ENCODE measurements at regions not wholly inside any gene's neighbourhood (a gene's known extent, or its start where the extent isn't known, plus 50 kb on each side); places are given as distances from the start of the nearest gene placed in this dataset.

DNA sequence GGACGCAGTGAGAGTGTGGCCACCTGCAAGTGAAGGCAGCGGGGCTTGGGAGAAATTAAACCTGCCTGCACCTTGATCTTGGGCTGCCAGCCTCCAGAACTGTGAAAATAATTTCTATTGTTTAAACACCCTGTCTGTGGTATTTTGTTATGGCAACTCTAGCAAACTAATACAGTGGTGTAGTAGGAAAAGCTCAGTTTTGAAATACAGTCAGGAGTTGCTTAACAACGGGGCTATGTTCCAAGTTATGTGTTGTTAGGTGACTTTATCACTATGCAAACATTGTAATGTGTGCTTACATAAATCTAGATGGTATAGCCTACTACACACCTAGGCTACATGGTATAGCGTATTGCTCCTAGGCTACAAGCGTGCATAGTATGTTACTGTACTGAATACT lies 93.4 kb upstream of the FN1 start:
- no peak for DNase-seq

DNA sequence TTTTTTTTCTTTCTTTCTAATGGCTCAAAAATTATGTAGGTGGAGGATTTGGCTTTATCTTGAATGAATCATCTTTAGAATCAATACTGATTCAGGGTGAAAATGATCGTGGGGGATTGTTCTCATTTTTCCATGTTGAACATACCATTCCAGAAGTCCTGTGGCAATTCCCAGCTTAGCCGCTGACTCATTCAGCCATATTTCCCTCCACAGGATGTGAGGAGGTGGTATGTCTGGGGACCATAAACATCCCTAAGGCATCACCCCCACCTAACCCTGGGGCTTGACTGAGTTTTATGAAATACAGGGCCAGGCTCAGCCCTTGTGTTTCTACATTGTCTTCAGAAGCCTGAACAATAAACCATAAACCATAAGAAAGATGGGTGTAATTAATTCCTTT lies 92.7 kb upstream of the FN1 start:
- no peak for DNase-seq

DNA sequence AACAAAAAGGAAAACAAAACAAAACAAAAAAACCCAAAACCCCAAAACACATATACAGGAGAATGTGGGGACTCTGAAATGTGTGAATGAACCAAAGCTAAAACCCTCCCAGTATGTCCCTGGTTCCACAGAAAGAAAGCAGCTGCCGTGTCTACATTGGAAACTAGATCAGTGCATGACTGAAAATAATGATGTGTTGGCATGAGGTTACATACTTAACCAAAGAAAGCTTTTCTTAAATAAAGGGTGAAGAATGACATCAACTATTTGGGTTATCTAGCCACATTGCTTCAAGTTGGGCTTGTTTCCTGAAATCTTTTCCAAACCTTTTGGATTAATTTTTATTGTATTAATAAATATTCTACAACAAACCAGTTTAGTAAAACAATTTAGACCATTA lies 91.9 kb upstream of the FN1 start:
- no peak for DNase-seq

DNA sequence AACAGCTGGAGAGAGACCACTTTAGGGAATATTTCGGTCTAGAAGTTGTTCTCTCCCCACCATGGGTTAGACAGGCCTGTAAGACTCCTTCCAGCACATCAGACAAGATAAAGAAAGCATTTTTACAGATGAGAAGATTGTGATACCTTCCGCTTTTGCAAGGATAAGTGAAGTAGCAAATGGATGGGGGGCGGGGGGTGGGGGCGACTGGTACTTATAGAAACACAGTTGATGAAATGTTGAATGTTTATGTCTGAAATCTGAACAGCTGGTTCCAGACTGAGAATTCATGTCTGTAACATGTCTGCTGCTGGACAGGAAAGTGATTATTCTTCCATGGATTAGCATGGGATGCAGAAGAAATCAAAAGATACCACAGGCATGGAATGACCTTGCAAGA lies 90.5 kb upstream of the FN1 start:
- DNase-seq, result no peak

DNA sequence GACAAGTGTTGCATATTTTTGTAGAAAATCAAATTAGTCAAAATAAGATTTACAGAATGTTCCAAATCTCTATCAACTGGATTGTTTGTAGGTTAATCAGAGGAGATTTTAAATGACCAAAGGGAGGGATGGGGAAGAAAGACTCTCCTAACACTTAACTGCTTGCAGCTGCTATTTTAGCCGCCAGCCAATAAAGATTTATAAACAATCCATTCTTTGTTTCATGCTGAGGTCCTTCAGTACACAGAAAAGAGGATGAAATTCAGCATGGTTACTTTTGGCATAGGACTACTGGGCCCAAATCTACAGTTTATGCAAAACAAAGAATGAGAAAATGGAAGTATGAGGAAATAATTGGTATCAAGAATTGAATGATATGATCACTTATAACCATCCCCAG lies 86.4 kb upstream of the FN1 start:
- no peak for DNase-seq

DNA sequence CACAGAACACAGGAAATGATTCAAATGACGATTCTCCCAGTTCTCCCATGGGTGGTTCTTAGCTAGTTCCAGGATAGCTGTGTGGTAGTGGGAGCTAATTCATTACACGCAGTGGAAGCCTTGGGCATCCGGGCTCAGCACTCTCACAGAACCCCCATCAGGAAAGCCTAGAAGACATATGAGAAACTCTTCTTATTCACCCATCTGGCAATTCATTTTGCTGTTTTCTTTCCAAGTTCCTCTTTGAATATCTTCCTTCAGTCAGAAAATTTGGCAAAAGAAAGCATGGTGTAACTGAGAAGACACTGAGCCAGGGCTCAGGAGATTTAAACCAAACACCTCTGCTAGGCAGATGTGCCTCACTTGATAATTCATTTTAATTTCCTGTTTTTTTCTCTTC lies 85.2 kb upstream of the FN1 start:
- no peak for DNase-seq

DNA sequence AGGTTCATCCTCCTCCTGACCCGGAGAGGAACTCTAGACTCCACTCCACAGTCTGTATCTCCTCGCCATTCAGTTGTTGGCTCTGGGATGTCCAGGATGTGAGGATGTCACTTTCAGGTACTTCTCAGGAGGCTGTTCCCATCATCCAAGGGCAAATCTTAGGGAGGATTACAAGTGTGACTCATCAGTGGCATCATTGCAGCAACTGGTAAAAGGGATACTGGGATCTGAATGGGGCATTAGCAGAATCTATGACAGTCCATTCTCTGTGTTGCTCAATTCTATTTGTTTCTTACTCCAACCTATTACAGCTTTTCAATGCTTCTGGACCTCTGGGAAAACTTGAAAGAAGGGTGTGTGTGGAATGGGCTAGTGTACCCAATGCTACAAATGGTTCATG lies 81.5 kb upstream of the FN1 start:
- DNase-seq, result no peak

DNA sequence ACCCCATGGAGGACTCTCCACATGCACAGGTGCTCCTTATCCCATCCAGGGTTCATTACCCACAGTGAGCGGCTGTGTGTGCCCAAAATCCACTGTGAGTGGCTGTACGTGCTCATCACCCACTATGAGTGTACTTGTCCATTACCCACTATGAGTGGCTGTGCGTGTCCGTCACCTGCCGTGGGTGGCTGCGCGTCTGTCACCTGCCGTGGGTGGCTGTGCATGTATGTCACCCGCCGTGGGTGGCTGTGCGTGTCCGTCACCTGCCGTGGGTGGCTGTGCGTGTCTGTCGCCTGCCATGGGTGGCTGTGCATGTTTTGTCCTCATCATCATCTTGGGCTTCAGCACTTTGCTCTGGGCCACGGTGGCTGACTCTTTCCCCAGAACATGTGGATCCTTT lies 78.6 kb upstream of the FN1 start:
- no peak for DNase-seq

DNA sequence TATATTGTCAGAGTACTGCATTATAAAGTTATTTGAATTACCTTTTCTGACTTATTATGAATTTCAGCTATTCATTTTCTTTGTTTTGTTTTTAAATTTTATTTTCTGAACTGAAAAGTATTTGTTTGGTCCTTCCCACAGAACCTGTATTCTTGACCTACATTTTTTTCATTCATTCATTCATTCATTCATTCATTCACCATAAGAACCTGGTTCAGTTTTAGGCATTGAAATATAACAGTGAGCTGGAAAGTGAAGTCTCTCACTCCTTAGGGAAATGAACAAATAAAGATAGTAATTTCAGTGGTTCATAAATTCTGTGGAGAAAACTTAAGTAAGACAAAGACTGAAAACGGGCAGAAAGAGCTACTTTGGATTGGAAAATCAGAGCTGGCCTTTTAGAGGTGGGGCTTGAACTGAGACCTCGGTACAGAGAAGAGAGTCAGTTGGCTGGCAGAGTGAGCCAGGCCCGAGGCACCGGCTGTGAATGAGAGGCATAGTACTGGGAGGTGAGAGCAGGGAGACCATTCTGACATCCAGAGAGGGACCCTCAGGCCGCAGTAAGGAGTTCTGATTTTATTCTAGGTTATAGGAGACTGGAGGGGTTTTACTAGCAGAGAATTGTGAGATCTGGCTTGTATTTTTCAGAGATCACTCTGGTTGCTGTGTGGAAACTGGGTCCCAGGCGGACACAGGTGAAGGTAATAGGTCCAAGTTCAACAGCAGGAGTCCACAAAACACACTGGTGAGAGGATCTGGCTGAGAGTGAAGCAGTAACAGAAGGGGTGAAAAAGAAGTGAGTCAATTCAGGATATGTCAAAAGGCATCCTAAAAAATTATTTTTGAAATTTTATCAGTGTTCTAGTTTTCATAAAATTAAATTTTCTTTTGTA lies 75.8 kb upstream of the FN1 start:
- DNase-seq, result no peak

DNA sequence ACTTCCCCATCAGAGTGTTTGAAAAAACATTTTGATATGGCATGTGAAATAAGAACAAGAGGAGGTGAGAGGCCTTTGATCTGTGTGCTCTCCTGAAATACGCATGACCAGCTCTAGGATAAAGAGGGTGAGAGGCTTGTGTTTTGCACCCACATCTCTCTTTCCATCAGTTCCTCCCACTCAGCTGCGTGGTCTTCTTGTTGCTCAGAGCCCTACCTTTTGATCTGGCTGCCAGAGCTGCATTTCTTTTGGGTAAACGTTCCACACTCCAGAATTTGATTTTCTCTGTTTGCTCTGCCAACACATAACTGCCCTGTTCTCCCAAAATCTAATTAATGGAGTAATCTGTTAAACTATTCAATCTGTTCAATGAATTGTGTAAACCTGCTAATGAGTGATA lies 72.0 kb upstream of the FN1 start:
- DNase-seq, result no peak

DNA sequence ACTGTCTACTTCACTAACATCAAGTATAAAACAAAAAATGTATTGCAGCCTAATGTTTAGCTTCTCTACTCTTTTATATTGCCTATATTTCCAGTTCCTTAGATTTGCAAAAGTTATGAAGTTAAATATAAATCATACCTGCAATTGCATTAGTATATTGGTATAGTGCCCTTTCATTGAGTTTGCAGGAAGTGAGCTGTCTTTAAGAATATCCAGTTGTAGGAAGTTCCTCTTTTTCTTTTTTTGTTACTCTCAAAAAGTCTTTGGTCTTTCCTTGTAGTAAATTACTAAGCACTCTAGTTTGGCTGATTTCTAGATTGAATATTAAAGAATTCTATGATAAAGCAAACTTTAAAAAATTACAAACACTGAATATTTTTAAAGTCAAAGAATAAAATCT lies 71.3 kb upstream of the FN1 start:
- DNase-seq, result no peak

DNA sequence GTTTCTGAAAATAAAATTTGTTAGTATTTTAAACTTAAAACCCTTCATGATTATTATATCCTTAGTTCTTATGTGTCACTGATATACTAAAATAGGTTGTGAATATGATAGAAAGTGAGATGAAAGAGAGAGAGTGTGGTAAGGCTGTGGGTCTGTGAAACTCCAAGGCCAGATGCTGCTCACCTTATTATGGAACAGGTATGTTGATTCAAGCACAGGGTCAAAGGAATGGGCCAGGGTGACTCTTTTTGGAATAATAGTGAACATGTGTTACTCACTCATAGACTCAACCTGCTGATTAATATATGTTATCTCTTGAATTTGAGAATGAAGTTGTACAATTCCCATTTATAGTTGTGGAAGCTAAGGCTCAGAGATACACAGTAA lies 70.7 kb upstream of the FN1 start:
- DNase-seq, result no peak

DNA sequence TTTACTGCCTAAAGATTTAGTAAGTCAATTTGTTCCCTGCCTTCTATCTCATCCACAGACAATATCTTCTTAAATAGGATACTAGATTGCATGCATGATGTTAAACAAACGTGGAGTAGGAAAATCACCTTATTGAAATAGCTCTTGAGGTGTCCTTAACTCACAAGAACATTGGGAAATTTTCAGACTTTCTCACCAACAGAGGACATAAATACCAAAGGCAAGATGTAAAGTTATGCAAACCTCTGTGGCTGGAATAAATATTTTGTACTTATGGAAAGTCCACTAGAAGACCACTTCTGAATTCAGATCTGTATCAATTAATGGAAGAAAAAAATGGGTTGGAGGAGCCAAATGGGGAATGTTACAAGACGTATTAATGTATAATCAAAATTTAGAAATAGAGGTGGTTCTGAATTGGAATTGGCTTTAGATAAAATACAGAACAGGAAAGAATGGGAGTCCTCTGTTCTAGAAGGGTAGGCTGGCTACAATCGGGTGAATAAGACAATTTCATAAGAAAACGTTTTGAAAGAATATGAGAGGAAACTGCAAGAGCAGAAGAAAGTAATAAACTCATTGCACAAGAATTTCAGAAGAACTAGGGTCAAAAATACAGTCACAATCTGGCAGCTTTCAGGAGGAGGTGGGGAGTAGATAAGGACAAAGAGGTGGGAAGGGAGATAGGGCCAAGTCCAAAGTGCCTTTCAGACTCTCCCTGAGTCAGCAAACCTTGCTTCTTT lies 69.3 kb upstream of the FN1 start:
- no peak for DNase-seq

DNA sequence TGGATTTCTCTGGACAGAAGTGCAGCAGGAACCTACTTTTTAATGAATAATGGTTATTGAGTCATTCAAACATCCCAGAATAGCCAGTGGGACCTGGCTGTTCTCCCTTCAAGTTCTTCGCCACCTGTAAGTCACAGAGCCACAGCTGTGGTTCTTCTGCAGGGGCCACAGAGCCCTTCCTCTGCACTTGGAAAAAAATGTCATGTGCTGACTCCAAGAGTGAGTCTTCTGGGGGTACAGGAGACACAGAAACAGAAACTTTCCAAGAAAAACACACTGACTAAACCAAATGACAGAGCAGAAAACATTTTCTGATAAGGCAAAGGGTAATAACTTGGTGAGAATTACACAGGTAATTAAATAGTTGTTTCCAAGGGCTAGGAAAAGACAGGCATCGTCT lies 68.7 kb upstream of the FN1 start:
- DNase-seq, result no peak

DNA sequence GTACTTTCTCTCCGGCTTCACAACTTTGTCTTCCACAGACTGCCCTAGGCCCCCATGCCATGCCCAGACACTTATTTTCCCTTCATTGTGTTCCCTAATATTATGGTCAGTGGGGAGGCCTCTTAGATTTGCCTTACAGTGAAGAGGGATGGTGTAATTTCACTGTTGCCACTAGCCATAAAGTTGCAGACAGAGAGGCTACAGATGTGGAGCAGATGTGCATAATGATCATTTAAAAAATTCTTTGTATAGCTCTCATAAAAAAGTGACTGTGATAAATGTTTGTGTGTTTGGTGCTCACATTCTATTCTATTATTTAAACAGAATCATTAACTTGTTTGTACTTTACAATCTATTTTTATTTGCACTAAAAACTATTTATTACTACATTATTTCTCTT lies 67.5 kb upstream of the FN1 start:
- no peak for DNase-seq

DNA sequence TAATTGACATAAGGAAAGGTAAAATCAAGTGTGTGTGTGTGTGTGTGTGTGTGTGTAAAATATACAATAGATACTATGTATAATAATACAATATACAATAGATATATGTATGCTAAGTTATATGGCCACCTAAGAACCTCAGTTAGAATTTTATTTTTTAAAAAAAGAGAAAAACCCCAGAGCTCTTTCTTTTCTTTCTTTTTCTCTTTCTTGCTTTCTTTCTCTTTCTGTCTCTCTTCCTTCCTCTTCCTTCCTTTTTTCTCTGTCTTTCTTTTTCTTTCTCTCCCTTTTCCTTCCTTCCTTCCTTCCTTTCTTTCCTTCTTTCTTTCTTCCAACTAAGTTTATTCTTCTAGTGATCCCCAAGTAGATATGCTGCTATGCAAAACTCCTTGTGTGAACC lies 64.6 kb upstream of the FN1 start:
- DNase-seq, result no peak

DNA sequence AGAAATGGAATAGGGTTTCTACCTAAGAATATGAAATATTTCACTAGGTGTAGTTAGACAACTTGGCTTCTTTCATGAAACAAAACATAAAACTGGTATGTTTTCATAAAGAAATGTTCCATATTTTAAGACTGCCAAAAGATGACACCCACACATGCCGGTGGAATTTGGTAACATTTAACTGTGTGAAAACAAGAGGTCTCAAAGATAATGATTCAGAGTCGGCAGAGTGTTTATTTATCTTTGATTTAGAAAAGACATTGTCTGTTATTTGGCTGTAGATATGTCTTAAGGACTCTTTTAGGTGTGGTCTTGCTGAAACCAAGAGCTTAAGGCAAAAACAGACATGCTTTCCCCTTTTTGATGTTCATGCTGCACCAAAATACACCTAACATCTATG lies 63.5 kb upstream of the FN1 start:
- no peak for DNase-seq

DNA sequence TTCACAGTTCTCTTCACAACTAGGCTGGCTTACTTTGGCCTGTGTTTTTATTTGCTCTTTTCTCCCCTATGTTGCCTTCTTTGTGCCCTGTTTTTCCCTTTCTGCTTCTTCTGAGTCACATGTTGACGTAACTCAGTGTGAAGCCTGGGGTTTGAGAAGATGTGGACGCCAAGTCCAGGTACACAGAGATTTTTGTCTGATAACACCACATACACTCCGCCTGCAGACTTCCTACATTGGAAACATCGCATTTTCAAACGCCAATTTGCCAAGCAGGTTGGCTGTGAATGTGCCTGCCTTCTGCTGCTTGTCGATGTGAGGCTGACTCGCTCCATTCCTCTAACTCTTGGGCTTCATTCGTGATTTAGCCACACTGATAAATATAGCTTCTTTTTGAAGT lies 62.6 kb upstream of the FN1 start:
- no peak for DNase-seq

DNA sequence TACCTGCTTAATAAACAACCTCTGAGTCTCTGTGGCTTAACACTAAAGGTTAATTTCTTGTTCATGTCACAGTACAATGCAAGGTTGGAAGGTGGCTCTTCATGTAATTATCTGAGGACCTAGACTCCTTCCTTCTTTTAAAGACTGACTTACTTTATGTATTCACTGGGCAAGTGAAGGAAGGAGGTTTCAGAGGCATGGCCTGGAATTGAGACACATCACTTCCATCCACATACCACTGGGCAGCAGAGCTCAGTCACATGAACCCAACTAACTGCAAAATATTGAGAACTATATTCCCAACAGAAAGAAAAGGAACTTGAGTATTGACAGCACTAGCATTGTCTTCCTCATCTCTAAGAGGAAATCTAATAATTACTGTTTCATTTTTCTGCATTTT lies 57.5 kb upstream of the FN1 start:
- no peak for DNase-seq

DNA sequence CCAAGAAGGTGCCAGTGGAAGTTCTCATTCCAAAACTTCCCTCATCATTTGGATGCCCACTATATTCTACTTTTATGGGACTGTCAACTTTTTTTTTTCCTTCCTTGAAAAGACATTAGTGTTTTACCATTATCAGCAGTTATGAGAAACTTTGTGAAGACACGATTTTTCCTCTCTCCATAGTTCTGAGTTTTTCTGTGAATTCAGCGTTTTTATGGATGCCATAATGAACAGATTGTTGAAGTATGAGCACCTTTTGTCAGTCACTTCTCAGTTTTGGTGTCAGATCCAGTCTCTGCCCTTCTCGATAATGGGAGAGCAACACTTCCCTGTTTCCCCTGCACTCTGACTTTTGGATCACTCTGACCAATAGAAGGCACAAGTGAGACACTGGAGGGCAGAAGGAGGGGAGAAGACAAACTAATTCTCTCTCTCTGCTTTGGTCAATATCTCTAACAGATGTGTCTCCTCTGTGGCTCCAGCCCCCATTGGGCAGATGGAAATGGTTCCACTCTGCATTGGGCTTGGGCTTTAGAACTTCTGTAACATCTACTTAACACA lies 53.5 kb upstream of the FN1 start:
- no peak for DNase-seq

DNA sequence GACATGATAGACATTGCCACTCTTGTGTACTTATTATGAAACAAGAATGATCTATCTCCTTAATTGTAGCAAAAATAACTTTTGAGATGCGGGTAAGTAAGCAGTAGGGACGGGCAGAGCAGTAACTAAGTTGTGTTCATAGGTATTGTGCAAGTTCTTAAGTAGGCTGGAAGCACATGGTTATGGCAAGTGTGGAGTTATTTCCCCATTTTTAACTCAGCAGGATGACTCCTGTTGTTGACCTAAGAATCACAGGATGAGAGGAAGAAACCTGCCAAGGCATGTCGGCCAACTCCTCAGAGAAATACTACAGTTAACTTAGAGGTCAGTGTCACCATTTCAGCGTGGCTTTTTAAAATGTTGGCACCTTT lies 51.1 kb upstream of the FN1 start:
- no peak for DNase-seq

DNA sequence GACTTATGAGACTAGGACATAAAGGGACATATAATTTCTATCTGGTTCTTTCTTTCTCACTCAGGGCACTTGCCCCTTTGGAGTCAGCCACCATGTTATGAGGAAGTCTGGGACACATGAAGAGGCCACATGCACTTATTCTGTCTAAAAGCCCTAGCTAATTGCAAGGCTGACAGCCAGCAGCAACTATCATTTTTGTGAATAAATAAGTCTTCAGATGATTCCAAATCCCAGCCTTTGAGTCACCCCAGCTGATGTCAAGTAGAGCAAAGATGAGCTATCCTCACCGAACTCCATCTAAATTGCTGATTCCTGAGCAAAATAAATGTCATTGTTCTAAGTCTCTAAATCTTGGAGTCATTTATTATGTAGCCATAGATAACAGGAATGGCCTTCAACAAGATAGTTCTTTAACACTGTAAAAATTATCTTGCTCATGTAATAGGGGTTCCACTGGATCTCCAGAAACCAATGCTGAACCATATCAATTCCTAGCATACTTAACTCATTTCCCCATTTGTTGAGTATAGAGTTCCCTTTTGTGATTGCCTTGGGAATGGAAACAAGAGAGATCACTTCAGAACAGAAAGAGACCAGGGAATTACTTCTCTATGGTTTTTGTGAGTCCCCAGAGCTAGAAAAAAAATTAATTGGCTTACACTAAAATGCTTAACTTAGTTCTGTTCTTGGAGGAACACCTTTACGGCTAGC lies 50.6 kb upstream of the FN1 start:
- DNase-seq, result no peak
